ENCODE measurements at regions not wholly inside any gene's neighbourhood (a gene's known extent, or its start where the extent isn't known, plus 50 kb on each side); places are given as distances from the start of the nearest gene placed in this dataset.

DNA sequence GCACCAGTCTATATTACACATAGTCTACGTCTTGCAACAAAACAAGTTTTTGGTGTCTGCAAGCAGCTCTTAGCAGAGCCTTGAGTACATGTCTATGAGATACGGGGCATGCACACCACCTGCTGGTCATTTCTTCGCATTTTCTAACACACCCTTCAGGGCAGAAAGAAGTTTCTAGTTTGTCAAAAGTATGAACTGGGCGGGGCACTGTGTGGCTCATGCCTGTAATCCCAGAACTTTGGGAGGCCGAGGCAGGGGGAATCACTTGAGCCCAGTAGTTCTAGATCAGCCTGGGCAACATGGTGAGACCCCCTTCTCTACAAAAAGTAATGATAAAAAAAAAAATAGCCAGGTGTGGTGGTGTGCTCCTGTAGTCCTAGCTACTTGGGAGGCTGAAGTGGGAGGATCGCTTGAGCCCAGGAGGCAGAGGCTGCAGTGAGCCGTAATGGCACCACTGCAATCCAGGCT, 64.2 kb upstream of the ARL8B start:
- TF ChIP-seq, protein P1, sequence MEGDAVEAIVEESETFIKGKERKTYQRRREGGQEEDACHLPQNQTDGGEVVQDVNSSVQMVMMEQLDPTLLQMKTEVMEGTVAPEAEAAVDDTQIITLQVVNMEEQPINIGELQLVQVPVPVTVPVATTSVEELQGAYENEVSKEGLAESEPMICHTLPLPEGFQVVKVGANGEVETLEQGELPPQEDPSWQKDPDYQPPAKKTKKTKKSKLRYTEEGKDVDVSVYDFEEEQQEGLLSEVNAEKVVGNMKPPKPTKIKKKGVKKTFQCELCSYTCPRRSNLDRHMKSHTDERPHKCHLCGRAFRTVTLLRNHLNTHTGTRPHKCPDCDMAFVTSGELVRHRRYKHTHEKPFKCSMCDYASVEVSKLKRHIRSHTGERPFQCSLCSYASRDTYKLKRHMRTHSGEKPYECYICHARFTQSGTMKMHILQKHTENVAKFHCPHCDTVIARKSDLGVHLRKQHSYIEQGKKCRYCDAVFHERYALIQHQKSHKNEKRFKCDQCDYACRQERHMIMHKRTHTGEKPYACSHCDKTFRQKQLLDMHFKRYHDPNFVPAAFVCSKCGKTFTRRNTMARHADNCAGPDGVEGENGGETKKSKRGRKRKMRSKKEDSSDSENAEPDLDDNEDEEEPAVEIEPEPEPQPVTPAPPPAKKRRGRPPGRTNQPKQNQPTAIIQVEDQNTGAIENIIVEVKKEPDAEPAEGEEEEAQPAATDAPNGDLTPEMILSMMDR (IDR thresholded peaks at IDR 0.05; ENCODE audit: low read depth, low read length): peak; percentile 55
- TF ChIP-seq, protein P2, sequence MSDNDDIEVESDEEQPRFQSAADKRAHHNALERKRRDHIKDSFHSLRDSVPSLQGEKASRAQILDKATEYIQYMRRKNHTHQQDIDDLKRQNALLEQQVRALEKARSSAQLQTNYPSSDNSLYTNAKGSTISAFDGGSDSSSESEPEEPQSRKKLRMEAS (IDR thresholded peaks at IDR 0.05; ENCODE audit: low read depth, low read length): peak; percentile 44; the same call in 1 of the 2 replicates
- TF ChIP-seq POLR2A (IDR thresholded peaks at IDR 0.05; ENCODE audit: extremely low read depth, insufficient read length): no peak
